NCI-H146 (cell line): ENCODE measurements at regions not wholly inside any gene's neighbourhood (a gene's known extent, or its start where the extent isn't known, plus 50 kb on each side); places are given as distances from the start of the nearest gene placed in this dataset.

Source experiments
- DNase-seq: peaks from one replicate; lab custom pipeline; 2025; lab: John Stamatoyannopoulos, UW

- DNase-seq, result no peak
Measured at GRCh38 chr11:104830508-104830907, 67.8 kb downstream of the CASP12 start.

- no peak for DNase-seq
Measured at GRCh38 chr11:104830080-104830479, 68.2 kb downstream of the CASP12 start.

- DNase-seq, result no peak
Measured at GRCh38 chr11:104826772-104827171, 71.5 kb downstream of the CASP12 start.

- DNase-seq, result no peak
Measured at GRCh38 chr11:104823657-104824056, 74.6 kb downstream of the CASP12 start.

- no peak for DNase-seq
Measured at GRCh38 chr11:104820431-104820830, 77.8 kb downstream of the CASP12 start.

GRCh38 chr11:104819603-104820002 lies 78.7 kb downstream of the CASP12 start:
- DNase-seq, result no peak

- DNase-seq, result no peak
Measured at GRCh38 chr11:104819107-104819506, 79.2 kb downstream of the CASP12 start.

GRCh38 chr11:104817973-104818372 lies 80.3 kb downstream of the CASP12 start:
- DNase-seq, result no peak

GRCh38 chr11:104813532-104813931 lies 84.7 kb downstream of the CASP12 start:
- no peak for DNase-seq

GRCh38 chr11:104812103-104812788 lies 86.0 kb downstream of the CASP12 start:
- no peak for DNase-seq

GRCh38 chr11:104803776-104804175 lies 94.5 kb downstream of the CASP12 start:
- no peak for DNase-seq

- no peak for DNase-seq
Measured at GRCh38 chr11:104799251-104799650, 99.0 kb downstream of the CASP12 start.

GRCh38 chr11:104798789-104799188 lies 99.5 kb downstream of the CASP12 start:
- DNase-seq, result no peak

- no peak for DNase-seq
Measured at GRCh38 chr11:104796301-104796700, 102.0 kb downstream of the CASP12 start.

- no peak for DNase-seq
Measured at GRCh38 chr11:104795501-104796213, 102.6 kb downstream of the CASP12 start.

- DNase-seq, result no peak
Measured at GRCh38 chr11:104792861-104793260, 105.4 kb downstream of the CASP12 start.

- no peak for DNase-seq
Measured at GRCh38 chr11:104791896-104792295, 106.4 kb downstream of the CASP12 start.

- no peak for DNase-seq
Measured at GRCh38 chr11:104784684-104785460, 113.4 kb downstream of the CASP12 start.

GRCh38 chr11:104783241-104783640 lies 115.0 kb downstream of the CASP12 start:
- no peak for DNase-seq

- DNase-seq, result no peak
Measured at GRCh38 chr11:104782377-104782754, 115.9 kb downstream of the CASP12 start.

- no peak for DNase-seq
Measured at GRCh38 chr11:104781719-104782376, 116.4 kb downstream of the CASP12 start.

- DNase-seq, result no peak
Measured at GRCh38 chr11:104781037-104781436, 117.2 kb downstream of the CASP12 start.
